NB4 (cell line): ENCODE measurements at regions not wholly inside any gene's neighbourhood (a gene's known extent, or its start where the extent isn't known, plus 50 kb on each side); places are given as distances from the start of the nearest gene placed in this dataset.

Source experiments
- CTCF ChIP-seq: IDR thresholded peaks from one replicate; pipeline ENCODE4 v1.5.1; 2012; ENCODE audit warnings: low read depth, low read length
- MYC ChIP-seq: IDR thresholded peaks from 2 replicates; pipeline ENCODE4 v1.6.1; 2011; ENCODE audit warnings: low read depth, low read length
- POLR2A ChIP-seq: IDR thresholded peaks from 2 replicates; pipeline ENCODE4 v1.6.1; 2011; ENCODE audit warnings: mild to moderate bottlenecking; ENCODE audit not compliant: insufficient read length; ENCODE audit errors: extremely low read depth
- TF ChIP-seq, protein P1 (sequence below): IDR thresholded peaks from 2 replicates; pipeline ENCODE4 v1.6.1; 2011; ENCODE audit warnings: low read depth, low read length

DNA sequence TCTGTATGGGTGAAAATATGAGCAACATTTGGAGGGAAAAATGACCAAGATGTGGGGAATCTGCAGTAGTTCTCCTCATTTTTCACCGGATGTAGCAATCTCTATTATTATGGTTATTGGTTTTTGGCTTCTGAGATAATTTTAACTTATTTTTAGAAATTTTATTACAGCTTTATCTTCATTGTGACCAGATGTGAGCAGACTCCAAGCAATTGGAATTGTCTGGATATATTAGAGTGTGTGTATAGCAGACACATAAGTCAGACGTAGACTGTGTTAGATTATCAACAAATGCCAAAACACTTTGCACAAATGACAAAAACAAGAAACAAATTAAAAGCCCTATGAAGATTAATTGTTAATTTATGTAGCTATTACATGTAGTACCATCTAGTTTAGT, 249.1 kb downstream of the DNAJB9 start:
- TF ChIP-seq CTCF (no peak), POLR2A (no peak), MYC (no peak)
- TF ChIP-seq, protein P1, sequence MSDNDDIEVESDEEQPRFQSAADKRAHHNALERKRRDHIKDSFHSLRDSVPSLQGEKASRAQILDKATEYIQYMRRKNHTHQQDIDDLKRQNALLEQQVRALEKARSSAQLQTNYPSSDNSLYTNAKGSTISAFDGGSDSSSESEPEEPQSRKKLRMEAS = no peak
